ENCODE measurements at regions not wholly inside any gene's neighbourhood (a gene's known extent, or its start where the extent isn't known, plus 50 kb on each side); places are given as distances from the start of the nearest gene placed in this dataset.

GRCh38 chr16:86727632-86728031 lies 149.3 kb downstream of the FOXL1 start:
- TF ChIP-seq CTCF (IDR thresholded peaks at IDR 0.05; ENCODE audit: poor library complexity) (no peak), EZH2phosphoT487 (IDR thresholded peaks at IDR 0.05; ENCODE audit: low read depth, severe bottlenecking, unreplicated experiment) (no peak), EZH2 (IDR thresholded peaks at IDR 0.05; ENCODE audit: borderline replicate concordance) (no peak)

Measured in hepatocyte (in vitro differentiated cells).